Erythroblast (primary cell): ENCODE measurements at regions not wholly inside any gene's neighbourhood (a gene's known extent, or its start where the extent isn't known, plus 50 kb on each side); places are given as distances from the start of the nearest gene placed in this dataset.

Experiments
- GATA1 ChIP-seq: IDR thresholded peaks from 2 replicates; pipeline ENCODE4 v1.6.1; 2011; ENCODE audit warnings: low read depth, mild to moderate bottlenecking, control low read depth, low read length, moderate library complexity
- POLR2A ChIP-seq: IDR thresholded peaks from 2 replicates; pipeline ENCODE4 v1.6.1; 2011; ENCODE audit warnings: mild to moderate bottlenecking, low read length

DNA sequence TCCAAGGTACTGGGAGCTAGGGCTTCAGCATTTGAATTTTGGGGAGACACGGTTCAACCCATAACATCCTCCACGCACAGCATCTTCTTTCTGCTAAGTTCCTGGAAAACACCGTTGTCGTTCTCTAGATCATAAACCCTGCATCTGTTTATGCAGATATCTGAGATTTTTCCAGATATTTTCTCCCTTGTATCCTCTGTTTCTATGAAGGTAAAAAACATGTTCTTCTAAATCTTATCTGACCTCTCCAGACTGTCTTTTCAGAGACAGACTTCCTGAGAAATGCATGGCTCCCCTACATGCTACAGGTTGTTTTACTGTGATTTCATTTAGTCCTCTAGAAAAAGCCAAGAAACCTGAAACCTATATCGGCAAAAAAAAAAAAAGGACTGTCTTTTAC is 152.3 kb upstream of the KLF3 start:
- TF ChIP-seq POLR2A (no peak), GATA1 (no peak)
